CD4-positive, alpha-beta T cell treated with Interleukin-15 for 1 hour (primary cell): ENCODE measurements at regions not wholly inside any gene's neighbourhood (a gene's known extent, or its start where the extent isn't known, plus 50 kb on each side); places are given as distances from the start of the nearest gene placed in this dataset.
"Not testable (repeated sequence)": the region's sequence is repeated elsewhere in the genome, so short reads cannot be mapped to it uniquely, and the experiment has no call there.

Experiments used
- DNase-seq: peaks from one replicate; pipeline ENCODE4 v3.0.0-alpha.2; 2020

DNA sequence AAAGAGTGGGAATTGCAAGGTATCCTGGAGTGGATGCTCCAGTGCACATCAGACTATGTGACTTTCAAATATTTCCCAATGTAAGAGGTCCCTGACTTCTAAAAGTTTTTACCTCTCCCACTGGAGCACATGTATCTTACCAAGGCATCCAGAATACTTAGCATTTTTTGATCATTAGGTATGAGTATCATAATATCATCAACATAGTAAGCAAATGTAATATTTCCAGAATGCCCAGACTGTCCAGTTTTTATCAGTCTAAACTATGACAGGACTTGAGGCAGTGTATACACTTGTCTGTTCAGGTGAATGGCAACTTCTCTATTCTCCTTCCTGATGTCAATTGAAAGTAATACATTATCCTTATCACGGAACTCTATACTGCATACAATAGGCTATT, 924.6 kb upstream of the GJE1 start:
- no peak for DNase-seq

DNA sequence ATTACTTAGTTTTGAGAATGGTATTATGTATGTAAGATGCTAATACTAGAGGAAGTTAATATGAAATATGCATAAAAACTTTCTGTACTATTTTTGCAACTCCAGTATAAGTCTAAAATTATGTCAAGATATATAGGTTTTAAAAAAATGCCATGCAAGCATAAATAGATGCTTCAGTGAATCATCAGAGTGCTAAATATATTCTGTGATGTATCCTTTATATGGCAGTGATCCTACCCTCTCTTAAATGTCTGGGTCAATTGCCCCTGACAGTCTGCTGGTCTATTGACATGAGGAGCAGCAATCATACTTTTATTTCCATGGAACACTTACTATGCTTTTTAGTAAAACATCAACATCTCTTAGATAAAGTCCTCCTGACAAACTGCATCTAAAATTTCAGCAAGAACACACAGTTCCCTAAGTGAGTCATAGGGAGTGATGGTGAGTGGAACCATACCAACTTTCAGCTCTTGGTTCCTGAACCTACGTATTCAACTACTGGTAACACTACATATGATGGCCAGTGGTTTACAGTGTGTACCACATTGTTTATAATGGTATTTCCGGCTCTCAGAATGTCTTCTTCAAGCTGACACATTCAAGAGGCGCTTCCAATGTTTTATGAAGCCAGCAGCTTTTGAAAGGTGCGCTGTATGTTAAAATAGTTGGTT, 928.7 kb upstream of the GJE1 start:
- DNase-seq: no peak

DNA sequence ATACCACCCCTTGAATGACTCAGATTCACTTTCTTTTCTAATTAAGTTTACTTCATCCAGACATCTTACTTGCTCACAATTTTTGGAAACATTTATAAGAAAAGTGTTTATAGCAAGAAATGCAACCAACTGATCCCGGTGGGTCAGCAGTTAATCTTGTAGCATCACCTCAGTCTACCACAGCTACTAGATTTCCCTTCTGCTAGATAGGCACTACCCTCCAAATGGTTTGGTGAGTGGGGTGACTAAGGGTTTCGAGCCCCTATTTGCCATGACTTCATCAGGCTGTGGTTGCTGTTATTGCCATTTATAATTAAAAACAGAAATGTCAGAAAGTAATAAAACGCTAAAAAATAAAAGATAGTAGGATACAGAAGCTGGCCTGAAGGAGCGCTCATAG, 930.1 kb upstream of the GJE1 start:
- no peak for DNase-seq

DNA sequence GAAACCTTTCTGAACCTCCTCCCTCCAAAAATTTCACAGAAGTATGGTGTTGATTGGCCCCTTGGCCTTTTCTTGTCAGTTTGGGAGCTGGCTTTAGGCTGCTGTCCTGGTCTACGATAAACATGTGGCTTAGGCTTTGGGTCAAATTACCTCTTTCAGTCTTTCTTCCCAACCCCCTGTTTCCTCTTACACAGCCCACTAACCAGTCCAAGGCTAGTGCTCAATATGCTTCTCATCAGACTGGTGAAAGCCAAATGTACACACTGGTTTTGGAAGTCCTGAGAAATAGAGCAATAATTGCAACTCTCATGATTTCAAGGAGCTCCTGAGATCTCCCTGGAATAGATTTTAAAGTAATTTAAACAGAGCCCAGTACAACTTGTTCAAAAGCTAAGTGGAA, 933.7 kb upstream of the GJE1 start:
- DNase-seq: no peak

DNA sequence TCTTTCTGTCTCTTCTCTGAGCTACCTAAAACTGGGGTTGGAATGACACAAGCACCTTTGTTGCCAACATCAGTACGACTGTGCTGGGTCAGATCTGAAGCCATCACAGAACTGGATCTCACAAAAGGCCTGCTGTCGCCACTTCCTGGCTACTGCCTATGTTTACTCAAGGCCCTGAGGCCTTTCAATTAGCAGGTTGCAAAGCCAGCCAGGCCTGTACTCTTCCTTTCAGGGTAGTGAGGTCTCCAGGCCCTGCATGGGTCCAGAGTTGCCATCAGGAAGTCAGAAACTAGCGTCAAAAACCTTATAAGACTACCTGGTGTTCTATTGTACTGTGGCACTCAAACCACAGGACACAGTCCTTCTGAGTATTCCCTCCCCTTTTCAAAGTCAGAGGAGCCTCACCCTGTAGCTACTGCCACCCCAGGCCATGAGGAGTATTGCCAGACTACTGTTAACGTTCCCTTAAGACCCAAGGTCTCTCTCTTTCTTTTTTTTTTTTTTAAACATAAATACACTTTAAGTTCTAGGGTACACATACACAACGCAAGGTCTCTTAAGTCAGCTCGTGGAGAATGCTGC, 937.4 kb upstream of the GJE1 start:
- DNase-seq: no peak

DNA sequence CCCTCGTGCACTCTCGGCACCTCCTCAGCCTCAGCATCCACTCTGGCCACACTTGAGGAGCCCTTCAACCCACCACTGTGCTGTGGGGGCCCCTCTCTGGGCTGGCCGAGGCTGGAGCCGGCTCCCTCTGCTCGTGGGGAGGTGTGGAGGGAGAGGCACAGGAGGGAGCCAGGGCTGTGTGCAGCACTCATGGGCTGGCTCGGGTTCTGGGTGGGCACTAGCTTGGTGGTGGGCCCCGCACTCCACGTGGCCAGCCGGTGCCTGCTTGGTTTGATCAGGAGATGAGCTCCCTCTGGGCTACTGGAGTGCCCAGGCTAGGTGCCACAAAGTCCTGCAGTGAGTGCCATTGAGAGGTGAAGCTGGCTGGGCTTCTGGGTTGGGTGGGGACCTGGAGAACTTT, 949.4 kb upstream of the GJE1 start:
- DNase-seq: no peak

DNA sequence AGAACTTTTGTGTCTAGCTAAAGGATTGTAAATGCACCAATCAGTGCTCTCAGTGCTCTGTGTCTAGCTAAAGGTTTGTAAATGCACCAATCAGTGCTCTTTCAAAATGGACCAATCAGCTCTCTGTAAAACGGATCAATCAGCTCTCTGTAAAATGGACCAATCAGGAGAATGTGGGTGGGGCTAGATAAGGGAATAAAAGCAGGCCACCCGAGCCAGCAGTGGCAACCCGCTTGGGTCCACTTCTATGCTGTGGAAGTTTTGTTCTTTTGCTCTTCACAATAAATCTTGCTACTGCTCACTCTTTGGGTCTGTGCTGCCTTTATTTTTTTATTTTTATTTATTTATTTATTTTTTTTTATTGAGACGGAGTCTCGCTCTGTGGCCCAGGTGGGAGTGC, 957.3 kb upstream of the GJE1 start:
- not testable (repeated sequence) for DNase-seq

DNA sequence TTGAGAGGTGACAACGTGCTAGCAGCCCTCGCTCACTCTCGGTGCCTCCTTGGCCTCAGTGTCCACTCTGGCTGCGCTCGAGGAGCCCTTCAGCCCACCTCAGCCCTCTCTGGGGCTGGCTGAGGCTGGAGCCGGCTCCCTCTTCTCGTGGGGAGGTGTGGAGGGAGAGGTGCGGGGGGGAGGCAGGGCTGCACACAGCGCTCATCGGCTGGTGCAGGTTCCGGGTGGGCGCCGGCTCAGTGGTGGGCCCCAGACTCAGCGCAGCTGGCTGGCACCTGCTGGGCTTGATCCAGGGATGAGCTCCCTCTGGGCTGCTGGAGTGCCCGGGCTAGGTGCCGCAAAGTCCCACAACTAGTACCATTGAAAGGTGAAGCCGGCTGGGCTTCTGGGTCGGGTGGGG, 957.8 kb upstream of the GJE1 start:
- DNase-seq: no peak

DNA sequence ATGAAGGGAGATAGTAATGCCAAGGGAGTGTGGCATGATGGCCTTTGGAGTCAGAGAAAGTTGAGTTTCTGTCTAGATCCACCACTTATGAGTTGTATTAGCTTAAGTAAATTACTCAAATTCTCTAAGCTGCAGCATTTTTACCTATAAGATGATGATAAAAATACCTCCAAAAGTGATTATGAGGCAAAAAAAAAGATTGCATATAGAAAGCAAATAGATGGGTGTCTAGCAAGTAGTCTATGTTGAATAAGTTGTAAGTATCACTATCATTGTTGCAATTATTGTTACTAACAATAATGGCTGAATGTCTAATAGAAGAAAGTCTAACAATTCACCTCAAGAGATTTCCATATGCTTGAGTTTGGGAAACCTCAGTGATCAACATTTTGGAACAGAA, 959.2 kb upstream of the GJE1 start:
- no peak for DNase-seq

DNA sequence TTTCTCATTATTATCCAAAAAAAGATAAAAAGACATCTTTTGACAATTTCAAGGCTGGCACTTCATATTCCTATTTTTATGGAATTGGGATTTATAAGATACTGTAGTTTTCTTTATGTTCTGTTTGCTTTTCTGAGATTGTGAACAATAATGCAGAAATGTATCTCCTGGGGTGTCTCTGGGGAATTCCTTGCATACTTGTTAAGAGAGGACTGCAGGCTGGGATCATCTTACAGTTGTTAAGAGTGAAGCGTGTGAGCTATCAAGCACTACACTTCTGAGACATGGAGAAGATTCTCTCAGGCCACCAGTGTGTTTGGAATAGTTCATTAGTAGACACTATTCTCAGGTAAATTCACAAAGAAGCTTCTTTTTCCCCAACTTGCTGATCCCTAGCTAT, 963.3 kb upstream of the GJE1 start:
- DNase-seq: no peak

DNA sequence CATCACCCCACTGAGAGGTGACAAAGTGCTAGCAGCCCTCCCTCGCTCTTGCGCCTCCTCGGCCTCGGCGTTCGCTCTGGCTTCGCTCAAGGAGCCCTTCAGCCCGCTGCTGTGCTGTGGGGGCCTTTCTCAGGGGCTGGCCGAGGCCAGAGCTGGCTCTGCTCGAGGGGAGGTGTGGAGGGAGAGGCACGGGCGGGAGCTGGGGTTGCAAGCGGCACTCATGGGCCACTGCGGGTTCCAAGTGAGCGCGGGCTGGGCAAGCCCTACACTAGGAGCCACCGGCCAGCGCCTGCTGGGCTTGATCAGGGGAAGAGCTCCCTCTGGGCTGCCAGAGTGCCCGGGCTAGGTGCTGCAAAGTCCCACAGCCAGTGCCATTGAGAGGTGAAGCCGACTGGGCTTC, 964.8 kb upstream of the GJE1 start:
- DNase-seq: no peak

DNA sequence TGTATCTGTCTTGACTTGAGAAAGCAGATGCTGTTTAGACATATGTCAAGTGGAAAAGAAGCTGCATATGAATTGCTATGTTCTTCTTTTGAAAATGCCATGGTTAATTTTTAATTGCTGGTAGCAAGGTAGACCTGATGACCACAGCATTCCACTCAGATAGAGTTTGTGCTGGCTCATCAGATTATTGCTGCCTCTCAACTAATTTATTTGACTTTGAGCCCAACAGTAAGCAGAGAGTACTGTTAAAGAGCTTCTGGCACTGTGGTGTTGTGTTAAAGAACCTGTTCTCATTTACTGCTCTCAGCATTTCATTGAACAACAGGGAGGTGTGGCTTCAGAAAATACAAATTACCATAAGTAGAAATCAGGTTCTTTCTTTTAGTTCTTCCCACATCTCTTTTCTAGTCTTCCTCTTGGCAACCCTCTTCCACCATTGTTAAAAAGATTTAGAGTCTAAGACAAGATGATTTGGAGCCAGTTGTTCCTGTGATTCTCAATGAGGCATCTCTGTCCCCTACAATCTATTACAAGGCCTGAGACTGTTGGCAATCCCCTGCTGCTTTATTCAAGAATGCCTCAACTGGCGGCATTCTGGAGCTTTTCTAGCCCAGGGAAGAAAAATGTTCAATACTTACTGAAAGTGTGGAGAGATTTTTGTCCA, 967.6 kb upstream of the GJE1 start:
- no peak for DNase-seq

DNA sequence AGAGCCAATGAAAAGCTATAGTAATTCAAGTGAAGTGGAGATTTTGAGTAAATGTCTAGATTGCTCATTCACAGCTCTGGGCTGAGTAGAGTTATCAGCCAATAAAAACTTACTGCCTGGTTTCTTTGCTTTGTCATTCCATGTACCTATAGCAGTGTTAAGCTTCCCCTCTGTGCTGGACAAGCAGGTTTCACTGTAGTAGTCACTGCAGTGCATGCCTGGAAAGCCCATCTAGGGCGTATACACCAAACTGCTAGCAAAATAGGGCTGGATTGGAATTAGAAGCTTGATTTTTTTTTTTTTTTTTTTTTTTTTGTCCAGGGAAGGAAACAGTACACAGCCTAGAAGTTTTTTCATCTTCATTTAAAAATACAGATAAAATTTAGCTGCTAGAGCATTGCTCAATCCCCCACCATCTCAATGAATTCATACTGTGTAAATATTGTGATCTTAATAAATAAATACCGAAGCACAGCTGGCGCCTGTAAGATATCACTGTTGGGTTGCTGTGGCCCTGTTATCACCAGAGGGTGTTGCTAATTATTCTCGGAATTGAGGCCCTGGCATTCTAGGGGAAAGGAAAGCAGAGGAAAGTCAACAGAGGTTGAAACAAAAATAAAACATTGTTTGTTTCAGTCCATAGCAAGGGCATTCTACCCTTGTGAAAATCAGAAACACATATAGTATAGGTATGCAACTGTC, 968.5 kb upstream of the GJE1 start:
- no peak for DNase-seq

DNA sequence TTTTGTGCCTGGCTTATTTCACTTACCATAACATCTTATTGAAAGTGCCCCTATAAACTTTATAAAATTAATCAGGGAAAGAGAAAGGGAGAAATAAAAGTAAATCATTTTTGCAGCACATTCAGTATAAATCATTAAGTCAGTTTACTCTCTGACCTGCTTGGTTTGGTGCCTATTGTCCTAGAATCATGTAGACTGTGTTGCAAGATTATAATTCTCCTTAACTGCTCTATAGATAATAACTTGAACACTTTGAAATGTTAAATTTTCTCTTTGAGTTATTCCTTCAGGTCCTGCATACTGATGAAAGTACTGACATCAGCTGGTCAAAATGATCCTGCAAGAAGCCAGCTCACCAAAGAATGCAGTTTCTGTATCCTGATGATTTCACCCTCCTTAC, 969.6 kb upstream of the GJE1 start:
- DNase-seq: no peak

DNA sequence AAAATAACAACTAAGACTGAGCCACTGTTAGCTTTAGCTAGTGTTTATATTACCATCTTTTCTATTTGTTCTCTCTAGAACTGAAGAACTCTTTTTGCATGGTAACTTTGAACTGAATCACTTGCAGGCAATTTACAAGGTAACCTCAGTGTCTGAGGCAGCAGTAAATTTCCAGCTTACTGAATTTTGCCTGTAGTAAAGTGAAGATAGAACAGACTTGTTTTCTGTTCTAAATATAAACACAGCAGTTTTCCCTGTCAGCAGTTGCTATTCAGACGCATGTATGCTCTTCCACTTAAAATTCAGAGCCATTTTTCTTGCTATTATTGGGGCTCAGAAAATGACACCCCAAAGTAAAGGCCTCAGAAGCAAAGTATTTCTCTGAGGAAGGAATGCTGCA, 974.0 kb upstream of the GJE1 start:
- DNase-seq: no peak

DNA sequence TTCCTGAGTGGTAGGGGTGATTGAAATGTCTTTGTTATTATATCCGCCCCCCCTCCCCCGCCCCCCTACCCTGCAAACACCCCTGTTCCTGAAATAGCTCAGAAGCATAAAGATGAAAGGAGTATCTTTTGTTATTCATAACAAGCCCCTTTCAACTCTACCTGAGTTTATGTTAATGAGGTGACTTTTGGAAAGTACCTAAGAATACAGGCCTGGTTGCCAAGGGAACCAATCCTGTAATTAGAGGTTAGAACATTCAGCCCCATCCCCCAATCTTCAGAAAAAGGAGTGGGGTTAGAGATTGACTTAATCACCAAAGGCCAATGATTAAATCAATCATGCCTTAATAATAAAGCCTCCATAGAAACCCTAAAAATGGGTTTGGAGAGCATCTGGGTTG, 979.2 kb upstream of the GJE1 start:
- DNase-seq: no peak

DNA sequence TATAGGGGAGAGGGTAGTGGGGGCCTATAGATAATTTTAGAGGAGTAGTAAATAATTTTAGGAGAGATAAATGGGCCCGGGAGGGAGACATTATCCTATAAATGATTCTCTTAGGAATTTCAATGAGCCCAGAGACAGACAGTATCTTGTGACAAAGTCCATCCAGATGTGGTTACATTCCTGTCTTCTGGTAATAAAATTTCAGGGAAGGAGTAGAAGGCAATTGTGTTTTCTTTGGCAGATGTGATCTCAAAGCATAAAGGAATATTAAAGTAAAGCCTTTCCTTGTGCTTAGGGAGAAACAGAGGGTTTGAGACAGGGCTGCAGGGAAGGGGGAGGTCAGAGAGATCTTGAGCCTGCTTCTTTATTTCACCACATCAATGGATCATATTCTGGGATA, 979.8 kb upstream of the GJE1 start:
- no peak for DNase-seq

DNA sequence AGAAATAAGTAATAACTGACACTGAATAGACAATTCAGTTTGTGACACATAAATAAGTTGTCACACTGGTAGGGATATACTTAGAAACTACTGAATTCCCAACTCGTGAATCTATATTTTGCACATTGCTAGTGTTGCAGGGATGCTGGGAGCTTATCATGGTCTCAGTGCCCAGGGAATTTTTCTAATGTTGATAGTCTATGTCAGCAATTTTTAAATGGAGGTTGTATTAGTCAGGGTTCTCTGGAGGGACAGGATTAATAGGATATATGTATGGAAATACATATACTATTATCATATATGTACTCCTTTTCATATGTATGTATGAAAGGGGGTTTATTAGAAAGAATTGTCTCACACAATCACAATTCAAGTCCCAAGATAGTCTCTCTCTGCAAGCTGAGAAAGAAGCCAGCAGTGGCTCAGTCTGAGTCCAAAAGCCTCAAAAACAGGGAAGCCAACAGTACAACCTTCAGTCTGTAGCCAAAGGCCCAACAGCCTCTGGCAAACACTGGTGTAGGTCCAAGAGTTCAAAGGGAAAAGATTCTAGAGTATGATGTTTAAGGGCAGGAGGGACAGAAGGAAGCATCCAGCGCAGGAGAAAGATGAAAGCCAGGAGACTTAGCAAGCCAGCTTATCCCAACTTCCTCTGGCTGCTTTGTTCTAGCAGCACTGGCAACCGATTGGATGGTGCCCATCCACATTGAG, 980.9 kb upstream of the GJE1 start:
- no peak for DNase-seq

DNA sequence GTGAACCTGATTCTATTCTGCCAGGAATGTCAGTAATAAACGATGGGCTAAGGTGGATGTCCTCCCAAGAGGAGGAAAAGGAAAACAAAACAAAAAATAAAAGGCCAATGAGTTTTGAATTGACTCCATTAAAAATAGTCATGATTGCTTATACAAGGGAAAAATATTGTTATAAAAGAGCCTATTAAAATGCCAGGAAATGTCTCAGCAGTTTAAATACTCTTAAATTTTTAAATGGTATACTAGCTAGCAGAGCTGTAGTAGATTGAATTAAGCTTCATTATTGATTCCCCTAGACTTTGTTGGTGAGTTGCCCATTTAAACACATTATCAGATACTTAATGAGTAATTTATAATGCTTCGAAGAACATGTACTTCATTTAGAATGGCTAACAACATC, 990.9 kb upstream of the GJE1 start:
- no peak for DNase-seq

DNA sequence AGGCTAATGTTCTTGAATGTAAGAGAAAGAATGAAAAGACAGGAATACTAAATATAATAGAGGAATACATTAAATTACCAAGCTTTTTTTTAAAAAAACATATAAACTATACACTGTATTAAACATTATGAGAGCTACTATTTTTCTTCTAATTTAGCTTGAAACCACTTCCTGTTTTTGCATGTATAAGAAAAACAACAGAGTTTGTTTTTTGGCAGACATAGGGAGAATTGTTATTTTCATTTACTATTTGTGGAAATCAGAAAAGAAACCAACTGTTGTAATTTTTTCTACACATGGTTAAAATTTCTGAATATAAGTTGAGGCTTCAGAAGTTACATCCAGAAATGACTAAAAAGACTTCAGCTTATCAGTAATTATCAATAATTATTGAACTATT, 991.8 kb upstream of the GJE1 start:
- DNase-seq: no peak

DNA sequence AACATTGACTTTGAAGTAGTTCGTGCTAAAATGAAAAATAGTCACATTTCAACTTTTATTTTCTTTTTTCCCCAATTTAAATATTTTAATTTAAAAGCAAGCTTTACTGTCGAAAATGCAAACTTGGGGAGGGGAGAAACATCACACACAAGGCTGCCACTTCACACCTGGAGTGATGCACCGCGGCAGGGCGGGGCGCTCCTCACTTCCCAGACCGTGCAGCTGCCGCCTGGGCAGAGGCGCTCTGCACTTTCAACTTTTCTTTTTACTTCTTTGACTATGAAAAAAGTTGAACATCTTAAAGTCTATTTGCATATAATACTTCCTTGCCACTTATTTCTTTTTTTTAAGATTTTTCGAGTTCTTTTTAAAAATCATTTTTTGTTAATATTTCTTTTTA, 993.3 kb upstream of the GJE1 start:
- no peak for DNase-seq

DNA sequence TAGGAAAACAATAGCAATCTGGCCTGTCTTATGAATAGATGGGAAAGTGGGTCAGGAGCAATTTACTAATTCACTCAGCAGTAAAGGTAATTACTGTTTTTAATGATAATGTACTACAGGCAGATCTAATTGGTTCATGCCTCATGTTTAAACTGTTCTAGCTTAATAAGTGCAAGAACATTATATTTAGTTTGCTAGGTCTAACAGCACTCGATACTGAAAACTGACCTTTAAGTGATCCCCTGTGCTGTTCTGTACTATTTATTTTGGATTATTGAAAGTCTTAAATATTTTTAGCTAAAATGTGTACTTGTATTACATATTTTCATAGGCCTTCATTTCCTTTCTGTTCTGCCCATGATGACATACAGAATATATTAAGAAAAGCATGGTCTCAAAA, 998.0 kb upstream of the GJE1 start:
- no peak for DNase-seq

DNA sequence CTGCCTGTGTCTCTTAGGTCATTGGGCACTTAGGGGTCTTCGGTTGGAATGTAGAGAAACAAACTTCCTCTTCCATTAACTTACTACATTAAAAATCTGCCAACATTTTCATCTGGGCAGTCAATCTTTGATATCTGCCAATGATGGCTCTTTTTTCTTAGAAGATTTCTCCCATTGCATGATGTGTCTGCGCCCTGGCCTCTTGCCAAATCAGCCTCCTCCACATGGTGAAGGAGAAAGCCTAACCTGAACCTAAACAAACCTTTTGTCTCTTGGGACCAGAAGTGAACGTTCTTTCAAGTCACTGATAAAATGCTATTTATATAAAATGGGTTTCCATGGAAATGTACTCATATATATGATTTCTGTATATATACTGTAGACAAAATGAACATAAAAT, 998.9 kb upstream of the GJE1 start:
- no peak for DNase-seq

DNA sequence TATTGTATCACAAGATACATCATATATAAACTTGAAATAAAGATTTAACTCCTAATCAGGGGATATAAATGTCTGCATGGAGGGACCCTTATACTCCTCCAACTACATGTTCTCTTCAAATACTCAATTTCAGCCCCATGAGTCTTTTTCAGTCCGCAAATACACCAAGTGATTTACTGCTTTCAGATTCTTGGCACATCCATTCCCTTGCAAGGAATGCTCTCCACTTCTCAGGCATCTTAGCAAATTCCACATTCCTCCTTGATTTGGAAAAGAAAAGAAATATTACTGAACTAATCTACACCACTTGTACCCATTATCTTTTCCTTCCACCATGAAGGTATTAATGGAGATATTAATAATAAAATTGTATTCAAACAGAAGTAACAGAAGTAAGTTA, 999.4 kb upstream of the GJE1 start:
- DNase-seq: no peak
